Astrocyte (in vitro differentiated cells and primary cell): ENCODE measurements at regions not wholly inside any gene's neighbourhood (a gene's known extent, or its start where the extent isn't known, plus 50 kb on each side); places are given as distances from the start of the nearest gene placed in this dataset.

Source experiments
- CTCF ChIP-seq: IDR thresholded peaks from 2 replicates; pipeline ENCODE4 v1.5.1; 2011; ENCODE audit warnings: low read depth, mild to moderate bottlenecking, inconsistent platforms, low read length, moderate library complexity; ENCODE audit not compliant: insufficient read depth
- EZH2 ChIP-seq: IDR thresholded peaks from 2 replicates; pipeline ENCODE4 v1.6.1; 2012; ENCODE audit warnings: mild to moderate bottlenecking, low read length, inconsistent platforms; ENCODE audit not compliant: insufficient read depth

GRCh38 chr13:61275736-61276135, 139.9 kb downstream of the PCDH20 start:
- TF ChIP-seq CTCF = no peak
- TF ChIP-seq EZH2 = no peak
